Fibroblast of skin of scalp (primary cell): ENCODE measurements at regions not wholly inside any gene's neighbourhood (a gene's known extent, or its start where the extent isn't known, plus 50 kb on each side); places are given as distances from the start of the nearest gene placed in this dataset.
A peak's percentile ranks its signal among the peaks of the same experiment; 100 is the strongest.

Source experiments
- DNase-seq: peaks from one replicate; pipeline ENCODE4 v3.0.0-alpha.2; 2013

DNA sequence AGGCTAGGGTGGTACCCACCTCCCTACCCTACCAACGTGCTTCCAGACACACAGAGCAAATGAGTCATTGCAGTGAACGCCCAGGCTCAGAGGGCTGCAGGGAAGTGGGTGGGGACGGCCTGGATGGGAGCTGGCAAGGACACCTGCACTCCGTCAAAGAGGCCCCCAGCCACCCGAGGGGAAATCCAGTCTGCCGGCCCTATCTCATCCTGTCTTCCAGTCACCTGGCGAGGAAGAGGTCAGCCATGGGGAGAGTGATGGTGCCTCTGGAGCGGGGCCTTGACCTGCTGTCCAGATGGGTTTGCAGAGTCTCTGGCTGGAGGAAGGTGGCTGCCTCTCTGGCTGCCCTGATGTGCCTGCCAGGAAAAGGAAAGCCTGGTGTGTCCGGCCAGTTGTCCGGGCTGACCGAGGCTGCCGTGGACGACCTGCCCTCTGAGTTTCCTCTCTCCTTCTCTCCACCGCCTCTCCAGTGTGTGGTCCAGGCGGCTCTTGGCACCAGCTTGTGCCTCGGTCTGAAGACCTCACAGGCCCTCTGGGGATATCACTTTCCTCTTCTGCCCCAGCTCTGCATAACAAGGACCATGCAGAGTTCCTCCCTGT lies 209.7 kb upstream of the COPS8 start:
- DNase-seq = no peak

DNA sequence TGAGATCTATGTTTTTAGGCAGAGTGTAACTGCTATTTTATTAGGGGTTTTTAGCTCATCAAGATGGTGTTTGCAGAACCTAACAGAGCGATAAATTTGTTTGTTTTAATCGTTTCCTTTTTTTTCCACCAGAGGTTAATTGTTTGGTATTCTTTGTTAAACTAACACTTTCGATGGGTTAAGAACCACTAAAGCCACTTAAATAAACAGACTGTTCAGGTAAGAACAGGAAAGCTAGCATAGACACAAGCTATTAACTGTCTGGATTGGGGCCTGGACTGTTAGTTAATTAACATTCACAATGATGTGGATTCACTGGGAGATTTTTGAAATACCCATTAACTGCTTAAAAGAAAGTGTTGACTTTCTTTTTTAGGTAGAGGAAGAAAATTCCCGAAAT lies 209.0 kb upstream of the COPS8 start:
- no peak for DNase-seq

- no peak for DNase-seq
Observed at GRCh38 chr2:236877972-236878371, 207.7 kb upstream of the COPS8 start.

DNA sequence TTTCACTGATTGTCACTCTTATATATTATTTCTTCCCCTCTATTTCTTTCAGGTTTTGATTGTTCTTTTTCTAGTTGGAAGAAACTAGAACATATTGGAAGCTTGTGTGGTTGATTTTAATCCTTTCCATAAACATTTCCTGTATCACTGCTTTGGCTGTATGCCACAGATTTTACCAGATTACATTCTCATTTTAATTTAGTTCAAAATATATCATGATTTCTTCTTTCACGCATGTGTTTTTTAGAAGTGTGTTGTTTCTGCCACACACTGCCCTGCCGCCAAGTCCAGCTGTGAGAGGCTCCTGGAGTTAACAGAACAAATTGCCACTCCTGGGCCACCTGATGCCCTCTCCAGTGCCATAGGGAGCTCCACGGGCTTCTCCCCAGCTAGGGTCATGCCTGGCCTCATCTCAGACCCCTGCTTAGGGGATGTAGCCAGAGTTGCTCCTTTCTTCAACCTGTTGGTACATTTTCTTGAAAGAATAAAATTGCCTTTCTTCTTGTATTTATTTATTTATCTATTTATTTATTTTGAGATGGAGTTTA lies 206.2 kb upstream of the COPS8 start:
- DNase-seq = no peak

GRCh38 chr2:236882074-236882473 lies 203.6 kb upstream of the COPS8 start:
- DNase-seq = no peak

DNA sequence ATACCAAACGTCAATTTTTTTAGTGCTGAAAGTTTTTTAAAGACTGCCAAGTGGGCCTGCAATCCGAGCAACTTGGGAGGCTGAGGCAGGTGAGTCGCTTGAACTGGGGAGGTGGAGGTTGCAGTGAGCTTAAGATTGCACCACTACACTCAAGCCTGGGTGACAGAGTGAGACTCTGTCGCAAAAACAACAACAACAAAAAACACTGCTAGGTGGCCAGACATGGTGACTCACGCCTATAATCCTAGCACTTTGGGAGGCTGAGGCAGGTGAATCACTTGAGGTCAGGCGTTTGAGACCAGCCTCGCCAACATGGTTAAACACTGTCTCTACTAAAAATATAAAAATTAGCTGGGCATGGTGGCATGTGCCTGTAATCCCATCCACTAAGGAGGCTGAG lies 202.8 kb upstream of the COPS8 start:
- no peak for DNase-seq

GRCh38 chr2:236883819-236884218 lies 201.9 kb upstream of the COPS8 start:
- DNase-seq = no peak

DNA sequence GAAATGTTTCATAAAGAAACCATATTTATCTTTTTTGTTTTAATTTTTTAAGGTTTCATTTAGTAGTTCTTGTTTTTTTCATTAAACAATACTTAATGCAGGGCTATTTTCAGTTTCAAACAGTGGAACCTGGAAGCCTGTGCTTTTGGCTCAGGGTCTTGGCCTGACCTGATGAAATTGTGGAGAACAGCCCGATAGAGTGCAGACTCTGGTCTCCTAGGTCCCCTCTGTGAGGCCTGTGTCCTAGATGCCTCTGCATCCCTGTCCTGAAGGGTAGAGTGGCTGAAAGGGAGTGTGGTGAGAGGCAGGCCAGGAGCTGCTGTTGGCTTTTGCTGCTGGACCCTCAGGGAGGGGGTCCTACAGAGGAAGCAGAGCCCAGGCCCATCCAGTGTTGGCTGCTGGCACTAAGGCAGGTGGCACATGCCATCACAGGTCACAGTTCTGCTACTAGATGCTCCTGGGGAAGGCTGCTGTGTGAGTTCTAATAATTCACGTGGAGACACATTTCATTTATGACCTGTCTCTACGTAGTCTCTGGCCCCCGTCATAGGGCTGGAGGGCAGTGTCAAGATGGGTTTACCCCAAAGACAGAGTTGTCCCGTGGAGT lies 201.0 kb upstream of the COPS8 start:
- no peak for DNase-seq

- DNase-seq = no peak
Observed at GRCh38 chr2:236886456-236886855, 199.2 kb upstream of the COPS8 start.

- DNase-seq = peak; percentile 75
Observed at GRCh38 chr2:236887531-236887930, 198.2 kb upstream of the COPS8 start.

DNA sequence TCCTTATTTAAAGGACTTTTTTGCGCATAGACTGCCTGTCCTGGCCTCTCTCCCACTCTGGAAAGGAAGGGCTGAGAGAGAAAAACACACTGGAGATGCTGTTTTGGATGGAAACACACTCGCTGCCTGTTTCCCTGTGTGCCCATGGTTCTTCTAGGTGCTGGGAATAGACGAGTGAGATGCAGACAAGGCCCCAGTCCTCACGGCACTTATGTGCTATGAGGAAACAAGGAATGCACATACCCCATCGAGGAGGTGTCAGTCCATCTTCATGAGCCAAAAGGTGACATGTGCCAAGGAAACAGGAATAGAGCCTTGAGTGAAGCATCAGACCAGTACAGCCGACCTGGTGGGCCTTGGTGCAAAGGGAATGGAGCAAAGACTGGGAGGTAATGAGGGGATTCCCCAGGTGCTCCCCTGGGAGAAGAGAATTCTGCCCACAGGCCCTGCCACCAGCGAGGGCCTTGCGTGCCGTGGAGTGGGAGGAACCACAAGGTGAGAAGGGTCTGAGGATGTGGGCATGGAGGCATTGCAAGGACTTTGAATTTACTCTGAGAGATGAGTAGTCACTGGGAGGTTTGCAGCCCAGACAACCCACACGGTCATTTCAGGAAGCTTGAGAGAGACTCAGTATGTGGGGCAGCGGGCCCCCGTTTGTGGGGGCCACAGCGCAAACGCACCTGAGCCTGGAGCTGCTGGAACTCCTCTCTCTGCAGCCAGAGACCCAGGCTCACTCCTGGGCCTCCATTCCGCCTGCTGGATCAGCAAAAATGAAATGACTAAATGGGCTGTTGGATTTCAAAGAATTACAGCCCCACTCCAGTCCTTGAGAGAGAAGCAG lies 197.5 kb upstream of the COPS8 start:
- no peak for DNase-seq

DNA sequence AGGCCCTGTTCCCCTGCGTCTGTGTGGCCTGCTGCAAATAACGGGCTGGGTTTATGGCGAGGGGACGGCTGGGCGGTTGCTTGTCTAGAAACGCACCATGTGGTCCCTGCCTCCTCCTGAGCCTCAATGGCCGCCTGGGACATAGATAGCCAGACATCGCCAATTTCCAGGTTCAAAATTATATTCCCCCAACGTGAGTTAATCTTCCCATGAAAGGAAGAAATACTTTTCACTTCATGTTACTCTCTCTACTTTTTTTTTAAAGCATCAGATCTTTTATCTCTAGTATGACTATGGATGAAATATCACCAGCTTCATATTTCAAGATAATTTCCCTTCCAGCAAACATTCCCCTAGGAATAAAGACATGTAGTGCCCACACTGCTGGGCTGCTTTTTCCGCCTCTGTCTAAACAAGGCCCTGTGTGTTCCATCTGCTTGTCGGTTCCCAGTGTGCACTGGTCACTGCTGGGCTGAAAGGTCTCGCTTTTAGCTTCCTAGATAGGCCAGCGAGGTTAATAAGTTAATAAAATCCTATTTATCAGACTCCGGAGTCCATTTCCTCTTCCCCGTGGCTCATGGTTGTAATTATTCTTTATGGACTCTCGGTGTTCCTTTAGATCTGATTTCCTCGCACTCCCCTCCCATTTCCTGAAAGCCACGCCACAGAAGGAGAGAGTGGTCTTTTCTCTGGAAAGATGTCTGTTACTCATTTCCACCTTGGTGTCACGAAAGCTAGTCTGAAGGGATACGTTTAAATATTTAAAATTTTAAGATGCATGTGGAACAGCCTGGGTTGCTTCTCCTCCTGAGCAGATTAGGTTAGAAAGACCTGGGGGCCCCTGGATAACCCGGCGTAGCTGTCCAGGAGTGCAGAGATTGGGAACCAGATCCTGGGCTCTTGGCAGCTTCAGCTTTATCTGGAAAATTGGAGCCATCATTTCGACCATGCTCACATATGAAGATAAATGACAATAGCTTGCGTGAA lies 196.6 kb upstream of the COPS8 start:
- peak; percentile 24 for DNase-seq

DNA sequence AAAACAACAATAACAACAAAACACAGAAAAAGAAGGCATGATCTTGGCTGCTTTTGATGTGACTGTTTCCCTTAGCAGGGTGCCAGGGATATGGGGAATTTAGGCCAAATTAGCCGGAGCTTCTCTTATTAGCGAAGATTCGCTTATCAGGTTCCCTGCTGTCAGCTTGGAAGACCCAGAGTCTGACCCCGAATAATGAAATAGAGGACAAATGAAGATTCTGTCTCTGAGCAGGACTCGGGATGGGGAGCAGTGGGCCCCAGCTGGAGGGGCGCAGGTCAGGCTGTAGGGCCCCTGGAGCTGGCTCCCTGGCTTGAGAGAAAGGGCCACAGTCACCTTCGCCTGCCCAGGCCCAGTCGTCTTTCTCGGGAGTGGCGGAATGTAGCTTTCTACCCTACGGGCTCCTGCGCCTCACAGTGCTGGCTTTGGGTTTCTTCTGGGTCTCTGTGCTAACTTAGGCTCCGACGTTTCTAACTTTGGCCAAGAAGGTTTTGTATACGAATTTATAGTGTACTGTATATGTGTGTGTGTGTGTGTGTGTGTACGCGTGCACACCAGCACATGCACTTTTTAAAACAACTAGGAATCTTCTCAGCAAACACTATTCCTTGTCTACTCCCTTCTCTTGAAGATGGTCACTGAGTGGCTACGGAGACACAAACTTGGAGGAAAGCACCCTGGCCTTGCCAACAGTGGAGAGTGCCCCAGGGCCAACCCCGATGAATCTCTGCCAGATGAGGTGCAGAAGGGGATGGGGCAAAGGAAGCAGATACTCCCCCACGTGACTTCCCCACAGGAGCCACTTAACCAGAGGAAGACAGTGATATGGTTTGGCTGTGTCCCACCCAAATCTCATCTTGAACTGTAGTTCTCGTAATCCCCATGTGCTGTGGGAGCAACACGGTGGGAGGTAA lies 195.6 kb upstream of the COPS8 start:
- DNase-seq = no peak

DNA sequence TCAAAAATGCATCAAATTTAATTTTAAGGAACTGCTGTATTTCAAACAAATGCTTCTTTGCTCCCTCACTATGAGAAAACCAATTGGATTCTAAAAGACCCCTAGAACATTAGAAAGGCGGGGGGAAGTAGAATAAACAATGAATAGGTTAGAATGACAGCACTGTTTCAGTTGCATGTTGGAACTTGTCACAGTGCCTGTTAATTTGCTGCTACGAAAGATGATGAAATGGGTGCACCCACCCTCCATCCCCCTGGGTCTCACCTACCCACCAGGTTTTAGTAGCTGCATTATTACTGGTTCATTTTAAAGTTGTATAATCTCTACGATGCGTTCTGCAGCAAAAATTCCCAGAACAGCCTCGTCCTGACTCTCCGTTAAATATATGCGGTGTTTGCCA lies 193.0 kb upstream of the COPS8 start:
- no peak for DNase-seq

- DNase-seq = no peak
Observed at GRCh38 chr2:236894791-236895190, 190.9 kb upstream of the COPS8 start.

DNA sequence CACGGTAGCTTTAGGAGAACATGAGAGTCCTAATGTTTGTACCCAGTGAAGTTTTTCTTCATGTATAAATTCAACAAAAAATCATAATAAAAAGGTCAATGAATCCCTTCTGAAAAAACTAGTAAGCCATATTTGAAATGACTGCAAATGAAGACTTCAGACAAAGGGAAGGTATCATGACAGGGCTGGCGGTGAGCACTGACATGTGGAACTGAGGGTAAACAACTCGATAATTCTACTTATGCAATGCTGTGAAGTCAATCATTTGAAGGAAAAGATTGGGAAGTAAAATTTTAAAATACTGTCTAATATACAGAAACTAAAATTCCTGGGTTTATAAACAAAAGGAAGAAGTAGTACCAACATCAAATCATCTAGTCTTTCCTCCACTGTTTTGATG lies 190.2 kb upstream of the COPS8 start:
- no peak for DNase-seq

GRCh38 chr2:236896688-236897087 lies 189.0 kb upstream of the COPS8 start:
- no peak for DNase-seq

GRCh38 chr2:236899146-236899545 lies 186.5 kb upstream of the COPS8 start:
- DNase-seq = no peak

- DNase-seq = no peak
Observed at GRCh38 chr2:236899950-236900640, 185.6 kb upstream of the COPS8 start.

DNA sequence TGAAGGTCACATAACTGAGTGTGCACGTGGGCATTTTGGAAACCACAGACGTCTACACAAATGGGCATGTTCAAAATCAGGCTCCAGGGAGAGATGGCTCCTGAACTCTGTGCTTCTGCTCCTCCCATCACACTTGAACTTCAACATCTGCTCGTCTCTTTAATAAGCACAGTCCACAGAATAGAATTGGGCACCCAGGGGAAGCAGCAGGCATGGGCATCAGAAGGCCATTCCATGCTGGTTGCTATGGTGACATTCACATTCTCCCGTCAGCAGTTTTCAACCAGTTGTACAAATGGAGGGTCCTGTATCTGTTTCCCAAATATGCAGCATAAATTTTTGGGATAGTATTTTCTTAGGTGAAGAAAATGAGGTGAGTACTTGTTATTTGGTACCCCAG lies 183.7 kb upstream of the COPS8 start:
- DNase-seq = no peak

- no peak for DNase-seq
Observed at GRCh38 chr2:236903978-236904377, 181.7 kb upstream of the COPS8 start.
